ENCODE measurements at regions not wholly inside any gene's neighbourhood (a gene's known extent, or its start where the extent isn't known, plus 50 kb on each side); places are given as distances from the start of the nearest gene placed in this dataset.

DNA sequence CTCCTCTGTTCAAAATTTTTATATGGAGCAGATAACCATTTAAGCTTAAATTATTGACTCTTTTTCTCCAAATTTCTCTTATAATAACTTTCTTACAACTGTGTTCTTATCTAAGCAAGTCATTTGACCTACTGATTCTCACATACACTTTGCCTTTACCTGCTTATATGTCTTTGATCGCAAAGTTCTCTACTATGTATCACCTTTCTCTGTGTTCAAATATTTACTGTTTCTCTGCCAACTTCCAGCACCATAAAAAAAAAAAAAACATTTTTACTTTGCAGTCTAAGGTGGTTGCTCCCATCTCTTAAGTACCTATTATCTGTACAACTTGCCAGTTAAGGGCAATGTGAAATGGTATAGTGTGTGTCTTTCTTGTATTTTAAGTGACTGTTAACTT lies 100.8 kb upstream of the DPH6 start:
- TF ChIP-seq, protein P1, sequence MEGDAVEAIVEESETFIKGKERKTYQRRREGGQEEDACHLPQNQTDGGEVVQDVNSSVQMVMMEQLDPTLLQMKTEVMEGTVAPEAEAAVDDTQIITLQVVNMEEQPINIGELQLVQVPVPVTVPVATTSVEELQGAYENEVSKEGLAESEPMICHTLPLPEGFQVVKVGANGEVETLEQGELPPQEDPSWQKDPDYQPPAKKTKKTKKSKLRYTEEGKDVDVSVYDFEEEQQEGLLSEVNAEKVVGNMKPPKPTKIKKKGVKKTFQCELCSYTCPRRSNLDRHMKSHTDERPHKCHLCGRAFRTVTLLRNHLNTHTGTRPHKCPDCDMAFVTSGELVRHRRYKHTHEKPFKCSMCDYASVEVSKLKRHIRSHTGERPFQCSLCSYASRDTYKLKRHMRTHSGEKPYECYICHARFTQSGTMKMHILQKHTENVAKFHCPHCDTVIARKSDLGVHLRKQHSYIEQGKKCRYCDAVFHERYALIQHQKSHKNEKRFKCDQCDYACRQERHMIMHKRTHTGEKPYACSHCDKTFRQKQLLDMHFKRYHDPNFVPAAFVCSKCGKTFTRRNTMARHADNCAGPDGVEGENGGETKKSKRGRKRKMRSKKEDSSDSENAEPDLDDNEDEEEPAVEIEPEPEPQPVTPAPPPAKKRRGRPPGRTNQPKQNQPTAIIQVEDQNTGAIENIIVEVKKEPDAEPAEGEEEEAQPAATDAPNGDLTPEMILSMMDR (IDR thresholded peaks at IDR 0.05) = no peak
- no peak for TF ChIP-seq POLR2A (IDR thresholded peaks at IDR 0.05)

Measured in adrenal gland (tissue), 5 donors.